ENCODE measurements at regions not wholly inside any gene's neighbourhood (a gene's known extent, or its start where the extent isn't known, plus 50 kb on each side); places are given as distances from the start of the nearest gene placed in this dataset.
"Not testable (repeated sequence)": the region's sequence is repeated elsewhere in the genome, so short reads cannot be mapped to it uniquely, and the experiment has no call there.

GRCh38 chr9:31744589-31744988 lies 639.9 kb upstream of the ACO1 start:
- Histone ChIP-seq H3K4me3 (ENCODE audit: insufficient read depth, low read depth, low read length) (no peak overlapping the region), H3K36me3 (ENCODE audit: control insufficient read depth, insufficient read depth, low read length) (no peaks in the 10 kb centered on the region)
- 94 to 95% methylated on average over 2 to 3 of the region's 3 CpGs for WGBS, 2 experiments

GRCh38 chr9:31745468-31745867 lies 639.0 kb upstream of the ACO1 start:
- H3K4me3 ChIP-seq (ENCODE audit: insufficient read depth, low read depth, low read length): no peak overlapping the region
- H3K27me3 ChIP-seq (ENCODE audit: control insufficient read depth, insufficient read depth, low read length, poor library complexity, severe bottlenecking): no peaks in the 10 kb centered on the region
- no peak overlapping the region for H3K27ac ChIP-seq (ENCODE audit: insufficient read depth, low read depth, low read length, poor library complexity, severe bottlenecking)
- H3K4me1 ChIP-seq (ENCODE audit: control insufficient read depth, insufficient read depth, low read length): no peaks in the 10 kb centered on the region
- WGBS, 2 experiments: 87 to 89% methylated on average over 5 of the region's 6 CpGs
- H3K9me3 ChIP-seq (ENCODE audit: control insufficient read depth, low read length): no peaks in the 10 kb centered on the region
- H3K36me3 ChIP-seq (ENCODE audit: control insufficient read depth, insufficient read depth, low read length): no peaks in the 10 kb centered on the region

More at GRCh38 chr9:31744589-31744988, 639.9 kb upstream of the ACO1 start:
- no peak overlapping the region for H3K27ac ChIP-seq (ENCODE audit: insufficient read depth, low read depth, low read length, poor library complexity, severe bottlenecking)
- H3K9me3 ChIP-seq (ENCODE audit: control insufficient read depth, low read length): no peaks in the 10 kb centered on the region
- no peaks in the 10 kb centered on the region for H3K27me3 ChIP-seq (ENCODE audit: control insufficient read depth, insufficient read depth, low read length, poor library complexity, severe bottlenecking)
- no peaks in the 10 kb centered on the region for H3K4me1 ChIP-seq (ENCODE audit: control insufficient read depth, insufficient read depth, low read length)

GRCh38 chr9:31745886-31746285 lies 638.6 kb upstream of the ACO1 start:
- no peak overlapping the region for H3K27ac ChIP-seq (ENCODE audit: insufficient read depth, low read depth, low read length, poor library complexity, severe bottlenecking)
- H3K27me3 ChIP-seq (ENCODE audit: control insufficient read depth, insufficient read depth, low read length, poor library complexity, severe bottlenecking): no peaks in the 10 kb centered on the region
- H3K36me3 ChIP-seq (ENCODE audit: control insufficient read depth, insufficient read depth, low read length): no peaks in the 10 kb centered on the region
- H3K9me3 ChIP-seq (ENCODE audit: control insufficient read depth, low read length): no peaks in the 10 kb centered on the region
- H3K4me1 ChIP-seq (ENCODE audit: control insufficient read depth, insufficient read depth, low read length): no peaks in the 10 kb centered on the region
- no peak overlapping the region for H3K4me3 ChIP-seq (ENCODE audit: insufficient read depth, low read depth, low read length)

- no peak overlapping the region for H3K4me3 ChIP-seq (ENCODE audit: insufficient read depth, low read depth, low read length)
- no peak overlapping the region for H3K27ac ChIP-seq (ENCODE audit: insufficient read depth, low read depth, low read length, poor library complexity, severe bottlenecking)
- H3K27me3 ChIP-seq (ENCODE audit: control insufficient read depth, insufficient read depth, low read length, poor library complexity, severe bottlenecking): no peaks in the 10 kb centered on the region
- H3K4me1 ChIP-seq (ENCODE audit: control insufficient read depth, insufficient read depth, low read length): no peaks in the 10 kb centered on the region
- H3K36me3 ChIP-seq (ENCODE audit: control insufficient read depth, insufficient read depth, low read length): no peaks in the 10 kb centered on the region
- no peaks in the 10 kb centered on the region for H3K9me3 ChIP-seq (ENCODE audit: control insufficient read depth, low read length)
Observed at GRCh38 chr9:31753756-31754155, 630.7 kb upstream of the ACO1 start.

GRCh38 chr9:31759703-31760102 lies 624.7 kb upstream of the ACO1 start:
- no peaks in the 10 kb centered on the region for H3K9me3 ChIP-seq (ENCODE audit: control insufficient read depth, low read length)
- no peaks in the 10 kb centered on the region for H3K27me3 ChIP-seq (ENCODE audit: control insufficient read depth, insufficient read depth, low read length, poor library complexity, severe bottlenecking)
- WGBS, 2 experiments: 84 to 100% methylated on average over 1 to 3 of the region's 3 CpGs
- H3K4me3 ChIP-seq (ENCODE audit: insufficient read depth, low read depth, low read length): no peak overlapping the region
- no peak overlapping the region for H3K27ac ChIP-seq (ENCODE audit: insufficient read depth, low read depth, low read length, poor library complexity, severe bottlenecking)
- no peaks in the 10 kb centered on the region for H3K4me1 ChIP-seq (ENCODE audit: control insufficient read depth, insufficient read depth, low read length)
- H3K36me3 ChIP-seq (ENCODE audit: control insufficient read depth, insufficient read depth, low read length): no peaks in the 10 kb centered on the region

- WGBS, 2 experiments: 69% methylated on average over 3 of the region's 3 CpGs; no CpG with 5 or more reads in 1 of the 2 experiments
- H3K4me3 ChIP-seq (ENCODE audit: insufficient read depth, low read depth, low read length); H3K4me1 ChIP-seq (ENCODE audit: control insufficient read depth, insufficient read depth, low read length); H3K27ac ChIP-seq (ENCODE audit: insufficient read depth, low read depth, low read length, poor library complexity, severe bottlenecking); H3K27me3 ChIP-seq (ENCODE audit: control insufficient read depth, insufficient read depth, low read length, poor library complexity, severe bottlenecking); H3K36me3 ChIP-seq (ENCODE audit: control insufficient read depth, insufficient read depth, low read length); H3K9me3 ChIP-seq (ENCODE audit: control insufficient read depth, low read length): not testable (repeated sequence)
Observed at GRCh38 chr9:31774021-31774420, 610.4 kb upstream of the ACO1 start.

GRCh38 chr9:31774571-31774970 lies 609.9 kb upstream of the ACO1 start:
- H3K4me3 ChIP-seq (ENCODE audit: insufficient read depth, low read depth, low read length): no peak overlapping the region
- H3K4me1 ChIP-seq (ENCODE audit: control insufficient read depth, insufficient read depth, low read length): no peaks in the 10 kb centered on the region
- H3K27ac ChIP-seq (ENCODE audit: insufficient read depth, low read depth, low read length, poor library complexity, severe bottlenecking): no peak overlapping the region
- H3K9me3 ChIP-seq (ENCODE audit: control insufficient read depth, low read length): no peaks in the 10 kb centered on the region
- H3K27me3 ChIP-seq (ENCODE audit: control insufficient read depth, insufficient read depth, low read length, poor library complexity, severe bottlenecking): no peaks in the 10 kb centered on the region
- 90 to 98% methylated on average over 2 of the region's 2 CpGs for WGBS, 2 experiments
- H3K36me3 ChIP-seq (ENCODE audit: control insufficient read depth, insufficient read depth, low read length): no peaks in the 10 kb centered on the region

- no peaks in the 10 kb centered on the region for H3K9me3 ChIP-seq (ENCODE audit: control insufficient read depth, low read length)
- no peak overlapping the region for H3K4me3 ChIP-seq (ENCODE audit: insufficient read depth, low read depth, low read length)
- no peaks in the 10 kb centered on the region for H3K27me3 ChIP-seq (ENCODE audit: control insufficient read depth, insufficient read depth, low read length, poor library complexity, severe bottlenecking)
- H3K36me3 ChIP-seq (ENCODE audit: control insufficient read depth, insufficient read depth, low read length): no peaks in the 10 kb centered on the region
- WGBS, 2 experiments: 96 to 98% methylated on average over 2 to 3 of the region's 3 CpGs
- no peak overlapping the region for H3K27ac ChIP-seq (ENCODE audit: insufficient read depth, low read depth, low read length, poor library complexity, severe bottlenecking)
- no peaks in the 10 kb centered on the region for H3K4me1 ChIP-seq (ENCODE audit: control insufficient read depth, insufficient read depth, low read length)
Observed at GRCh38 chr9:31776471-31776870, 608.0 kb upstream of the ACO1 start.

- no peak overlapping the region for H3K4me3 ChIP-seq (ENCODE audit: insufficient read depth, low read depth, low read length)
- no peaks in the 10 kb centered on the region for H3K4me1 ChIP-seq (ENCODE audit: control insufficient read depth, insufficient read depth, low read length)
- no peak overlapping the region for H3K27ac ChIP-seq (ENCODE audit: insufficient read depth, low read depth, low read length, poor library complexity, severe bottlenecking)
- WGBS, 2 experiments: 87 to 98% methylated on average over 1 to 2 of the region's 2 CpGs
- no peaks in the 10 kb centered on the region for H3K27me3 ChIP-seq (ENCODE audit: control insufficient read depth, insufficient read depth, low read length, poor library complexity, severe bottlenecking)
- H3K36me3 ChIP-seq (ENCODE audit: control insufficient read depth, insufficient read depth, low read length): no peaks in the 10 kb centered on the region
- no peaks in the 10 kb centered on the region for H3K9me3 ChIP-seq (ENCODE audit: control insufficient read depth, low read length)
Observed at GRCh38 chr9:31783491-31783890, 601.0 kb upstream of the ACO1 start.

GRCh38 chr9:31790720-31791119 lies 593.7 kb upstream of the ACO1 start:
- Histone ChIP-seq H3K27ac (ENCODE audit: insufficient read depth, low read depth, low read length, poor library complexity, severe bottlenecking) (no peak overlapping the region), H3K9me3 (ENCODE audit: control insufficient read depth, low read length) (no peaks in the 10 kb centered on the region), H3K4me3 (ENCODE audit: insufficient read depth, low read depth, low read length) (no peak overlapping the region), H3K36me3 (ENCODE audit: control insufficient read depth, insufficient read depth, low read length) (no peaks in the 10 kb centered on the region), H3K27me3 (ENCODE audit: control insufficient read depth, insufficient read depth, low read length, poor library complexity, severe bottlenecking) (no peaks in the 10 kb centered on the region), H3K4me1 (ENCODE audit: control insufficient read depth, insufficient read depth, low read length) (no peaks in the 10 kb centered on the region)
- WGBS, 2 experiments: 95% methylated on average over 8 of the region's 8 CpGs

GRCh38 chr9:31799953-31800609 lies 584.4 kb upstream of the ACO1 start:
- no peaks in the 10 kb centered on the region for H3K27me3 ChIP-seq (ENCODE audit: control insufficient read depth, insufficient read depth, low read length, poor library complexity, severe bottlenecking)
- no peak overlapping the region for H3K4me3 ChIP-seq (ENCODE audit: insufficient read depth, low read depth, low read length)
- no peaks in the 10 kb centered on the region for H3K4me1 ChIP-seq (ENCODE audit: control insufficient read depth, insufficient read depth, low read length)
- no peaks in the 10 kb centered on the region for H3K36me3 ChIP-seq (ENCODE audit: control insufficient read depth, insufficient read depth, low read length)
- no peaks in the 10 kb centered on the region for H3K9me3 ChIP-seq (ENCODE audit: control insufficient read depth, low read length)
- 80 to 81% methylated on average over 1 to 2 of the region's 2 CpGs for WGBS, 2 experiments
- H3K27ac ChIP-seq (ENCODE audit: insufficient read depth, low read depth, low read length, poor library complexity, severe bottlenecking): no peak overlapping the region

Data from ectodermal cell (in vitro differentiated cells).